K562 (cell line): ENCODE measurements at regions not wholly inside any gene's neighbourhood (a gene's known extent, or its start where the extent isn't known, plus 50 kb on each side); places are given as distances from the start of the nearest gene placed in this dataset.

ENCODE experiments used
- ATAC-seq: fragments of 200-7000 bp; cut with Tn5 transposase; 3 replicates; pipeline ENCODE4 v1.9.1; 2020; ENCODE audit warnings: moderate library complexity
- BruUV-seq: library from RNA; stranded (reverse); fragments of 400-500 nt; replicated peaks from 2 replicates; lab custom pipeline; 2021; lab: Mats Ljungman, UMichigan
- CTCF ChIA-PET: fragments of 300-600 bp; formaldehyde crosslinking; extraction: SDS; loops from one replicate; lab custom pipeline; 2021; ENCODE audit warnings: low intra/inter-chr PET ratio; lab: Yijun Ruan, JAX
- POLR2A ChIA-PET: fragments of 300-600, 350-650 bp; sonication (Branson Sonifier 250); formaldehyde crosslinking; extraction: SDS; loops from one replicate; lab custom pipeline; 2021; ENCODE audit warnings: antibody characterized with exemption, inconsistent platforms; lab: Yijun Ruan, JAX
- DNase-seq, 4 experiments: peaks; one replicate each; pipeline versions ENCODE4 v3.0.0 to v3.0.0-alpha.2; 2011 to 2018; ENCODE audit warnings: low spot score in 3 of 4, mixed read lengths in 3 of 4; ENCODE audit errors: extremely low read depth in 1 of 4
- FAIRE-seq: peaks from 2 replicates; lab custom pipeline; 2011; peaks lifted over from hg19 to GRCh38; lab: Jason Lieb, UNC
- H2AFZ ChIP-seq: 2 replicates; pipeline ENCODE4 v1.6.0; 2011; ENCODE audit warnings: low read depth, low read length, control low read depth, inconsistent platforms
- H3K27ac ChIP-seq: fragments of 200-600 bp; 3 replicates; pipeline ENCODE4 v1.8.0; 2011; ENCODE audit warnings: low read depth, mild to moderate bottlenecking, control low read depth, inconsistent platforms, low read length, moderate library complexity, mixed read lengths; ENCODE audit errors: extremely low read depth
- H3K27me3 ChIP-seq, 2 experiments: fragments of 300-600 bp in 1 of 2; 2 replicates in 1 of 2; 3 replicates in 1 of 2; pipeline versions ENCODE4 v1.6.0 to v1.8.0; 2011; ENCODE audit warnings: inconsistent platforms in 2 of 2, low read length in 2 of 2, mild to moderate bottlenecking in 1 of 2, mixed read lengths in 1 of 2, moderate library complexity in 1 of 2; ENCODE audit not compliant: control insufficient read depth in 2 of 2, insufficient read depth in 2 of 2
- H3K36me3 ChIP-seq: fragments of 300-600 bp; 3 replicates; pipeline ENCODE4 v1.8.0; 2011; ENCODE audit warnings: mild to moderate bottlenecking, low read length, inconsistent platforms; ENCODE audit not compliant: control insufficient read depth, insufficient read depth
- H3K4me1 ChIP-seq, 2 experiments: fragments of 200-600 bp in 1 of 2; replicated peaks in 1 of 2; 2 replicates in 1 of 2; 3 replicates in 1 of 2; pipeline versions ENCODE4 v1.5.1 to v1.8.0; 2011; ENCODE audit warnings: inconsistent platforms in 2 of 2, low read length in 2 of 2, mild to moderate bottlenecking in 1 of 2, mixed read lengths in 1 of 2, moderate library complexity in 1 of 2; ENCODE audit not compliant: control insufficient read depth in 2 of 2, insufficient read depth in 2 of 2
- H3K4me2 ChIP-seq: 2 replicates; pipeline ENCODE4 v1.6.1; 2011; ENCODE audit warnings: low read length, control low read depth, inconsistent platforms, mixed read lengths; ENCODE audit not compliant: insufficient read depth
- H3K4me3 ChIP-seq: fragments of 200-600 bp; sonication (generic), shearing (Covaris generic); 2 replicates; pipeline ENCODE4 v1.5.1; 2016; ENCODE audit warnings: control low read depth, inconsistent platforms
- H3K79me2 ChIP-seq: fragments of 200-600 bp; 3 replicates; pipeline ENCODE4 v1.8.0; 2011; ENCODE audit warnings: low read length, inconsistent platforms; ENCODE audit not compliant: control insufficient read depth, insufficient read depth
- H3K9ac ChIP-seq, 2 experiments: 2 replicates each; pipeline versions ENCODE4 v1.6.0 to v1.6.1; 2011; ENCODE audit warnings: low read depth in 2 of 2, low read length in 2 of 2, control low read depth in 1 of 2, inconsistent platforms in 1 of 2, mild to moderate bottlenecking in 1 of 2, mixed read lengths in 1 of 2; ENCODE audit not compliant: insufficient read depth in 1 of 2
- H3K9me1 ChIP-seq: one replicate; pipeline ENCODE4 v1.6.0; 2011; ENCODE audit warnings: inconsistent platforms, mild to moderate bottlenecking, low read length, moderate library complexity; ENCODE audit not compliant: control insufficient read depth, insufficient read depth
- H3K9me3 ChIP-seq: replicated peaks from 2 replicates; pipeline ENCODE4 v1.5.1; 2011; ENCODE audit warnings: low read depth, low read length, inconsistent platforms; ENCODE audit not compliant: control insufficient read depth, insufficient read depth
- H4K20me1 ChIP-seq: replicated peaks from 2 replicates; pipeline ENCODE4 v1.6.1; 2011; ENCODE audit warnings: low read length, inconsistent platforms, mixed read lengths; ENCODE audit not compliant: control insufficient read depth, insufficient read depth
- HDGF ChIP-seq: fragments of 450-650 bp; IDR thresholded peaks from 2 replicates; pipeline ENCODE4 v1.6.1; 2016
- PCBP1 ChIP-seq: fragments of 200-400 bp; formaldehyde crosslinking; IDR thresholded peaks from 2 replicates; pipeline ENCODE4 v1.6.1; 2018; ENCODE audit warnings: mild to moderate bottlenecking, low read depth, low read length; ENCODE audit not compliant: poor library complexity, severe bottlenecking
- PHB ChIP-seq: fragments of 250-450 bp; sonication (Bioruptor Pico); IDR thresholded peaks from 2 replicates; pipeline ENCODE4 v1.5.0; 2021
- PHF8 ChIP-seq: fragments of 200-600 bp; sonication (generic); IDR thresholded peaks from 2 replicates; pipeline ENCODE4 v1.6.1; 2012; ENCODE audit warnings: mixed run types, mild to moderate bottlenecking, inconsistent platforms, low read length, moderate library complexity, borderline replicate concordance
- RHOXF2B ChIP-seq: fragments of 250-450 bp; sonication (Bioruptor Pico); conservative IDR thresholded peaks from 2 replicates; pipeline ENCODE4 v1.5.1; 2021
- TCF7L2 ChIP-seq: fragments of 150-350 bp; IDR thresholded peaks from 2 replicates; pipeline ENCODE4 v1.6.1; 2016; ENCODE audit warnings: low read depth, mild to moderate bottlenecking, low read length, moderate library complexity
- TCFL5 ChIP-seq: fragments of 250-450 bp; sonication (Bioruptor Pico); conservative IDR thresholded peaks from 2 replicates; pipeline ENCODE4 v1.6.1; 2021; ENCODE audit warnings: mild to moderate bottlenecking, moderate library complexity, matching md5 sums
- ZFP1 ChIP-seq: fragments of 450-650 bp; formaldehyde crosslinking; IDR thresholded peaks from 2 replicates; pipeline ENCODE4 v1.4.0; 2020; ENCODE audit warnings: mild to moderate bottlenecking, mixed read lengths
- ZNF217 ChIP-seq: sonication (generic); formaldehyde crosslinking; IDR thresholded peaks from 2 replicates; pipeline ENCODE4 v1.8.0; 2022; ENCODE audit warnings: mild to moderate bottlenecking, missing genetic modification reagents
- WGBS: fragments of 100-300 bp; shearing (Covaris generic); methylation state at CpG from one replicate; pipeline ENCODE4 v1.1.6; 2016; ENCODE audit warnings: low coverage, mixed read lengths; ENCODE audit not compliant: insufficient coverage; ENCODE audit errors: missing lambda C conversion rate; 5-methylcytosine and 5-hydroxymethylcytosine counted together
- in situ Hi-C: fragments of 300-500 bp; cut with MboI; formaldehyde crosslinking; loops from 4 replicates; pipeline ENCODE4 v1.15.0; 2018; ENCODE audit warnings: inconsistent platforms, mixed read lengths
- intact Hi-C: fragments of 100-400 bp; cut with micrococcal nuclease; formaldehyde crosslinking; loops from 2 replicates; pipeline ENCODE4 v1.14.2; 2022
- TF ChIP-seq, protein P1 (sequence below): sonication (generic); formaldehyde crosslinking; IDR thresholded peaks from 2 replicates; pipeline ENCODE4 v1.8.1; 2023; ENCODE audit warnings: mild to moderate bottlenecking, missing genetic modification reagents
- TF ChIP-seq, protein P2 (sequence below): IDR thresholded peaks from 2 replicates; pipeline ENCODE4 v1.6.1; 2011; ENCODE audit warnings: borderline replicate concordance, low read depth, mild to moderate bottlenecking, moderate library complexity, low read length; ENCODE audit not compliant: insufficient read depth, poor library complexity, severe bottlenecking
- TF ChIP-seq, protein P3 (sequence below): fragments of 450-650 bp; IDR thresholded peaks from 2 replicates; pipeline ENCODE4 v1.6.1; 2018; ENCODE audit not compliant: partially characterized antibody

DNA sequence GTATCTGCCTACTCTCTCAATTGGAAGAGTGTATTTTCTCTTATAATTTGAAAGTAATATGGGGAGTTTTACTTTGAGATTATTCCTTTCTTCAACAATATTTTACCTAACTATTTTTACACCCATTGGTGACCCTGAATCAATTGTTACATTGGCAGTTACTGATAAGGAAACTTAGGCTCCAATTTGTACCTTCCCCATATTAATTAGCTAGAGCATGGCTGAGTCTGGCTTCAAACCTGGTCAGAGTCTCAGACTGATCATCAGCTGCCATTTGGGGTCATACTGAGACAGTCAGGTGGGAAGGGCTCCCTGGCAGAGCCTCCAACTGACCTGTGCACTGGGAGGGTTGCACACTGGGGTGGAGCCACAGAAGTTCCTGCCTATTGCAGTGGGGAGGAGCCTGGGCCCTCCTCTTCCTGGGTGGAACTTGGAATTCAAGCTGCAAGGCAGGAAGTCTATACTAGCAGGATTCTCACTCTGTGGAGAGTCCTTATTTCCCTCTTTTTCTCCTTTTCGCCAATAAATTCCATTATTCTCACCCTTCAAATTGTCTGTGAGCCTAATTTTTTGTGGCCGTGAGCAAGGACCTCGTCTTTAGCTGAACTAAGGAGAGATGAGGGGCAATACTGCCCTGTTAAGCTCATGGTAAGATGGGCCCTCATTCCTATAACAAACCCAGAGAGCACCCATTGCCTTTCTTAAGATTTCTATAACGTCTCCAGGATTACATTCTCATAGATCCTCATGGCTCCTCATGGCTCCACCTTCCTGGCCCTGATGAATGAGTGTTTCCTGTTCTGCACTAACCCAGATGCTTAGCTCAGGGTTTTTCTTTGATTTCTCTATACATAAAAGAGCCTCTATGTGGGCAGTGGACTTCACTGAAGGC lies 285.1 kb downstream of the ADGB start:
- Histone ChIP-seq H3K9me3 (no peaks in the 10 kb centered on the region), H3K4me3 (peak overlapping the region; percentile 31), H4K20me1 (no peaks in the 10 kb centered on the region), H2AFZ (peak overlapping the region; percentile 33), H3K4me2 (peak overlapping the region; percentile 80), H3K36me3 (no peaks in the 10 kb centered on the region), H3K9me1 (no peaks in the 10 kb centered on the region), H3K4me1 (peaks cover 43 to 83% of the 10 kb centered on the region in 2 experiments), H3K27me3 (no peaks in the 10 kb centered on the region), H3K79me2 (peaks cover 26% of the 10 kb centered on the region; the same call in 2 of the 3 replicates), H3K27ac (peak overlapping the region; percentile 89), H3K9ac (peak overlapping the region; percentile 23 to 75; a peak in 3 of 4 replicates)
- ChIA-PET POLR2A (interaction anchor here (0.9 to 1.6 kb wide), 10 partner anchors 9 to 332 kb away, joined by 3 to 12 read pairs (median 4); no protein-coding TSS in a partner anchor), CTCF (no interaction called here)
- 0% methylated on average over 4 of the region's 4 CpGs for WGBS
- DNase-seq (peak; percentile 51 to 96 (median 66)), ATAC-seq (peak; percentile 78), FAIRE-seq (peak; percentile 83)
- in situ Hi-C loops, result loop anchor here (25.0 kb wide), 1 partner anchor 328 kb away; the partner anchor contains the start of gene STXBP5
- BruUV-seq, result TSS peak; percentile 95
- intact Hi-C loops, result loop anchor here (1.0 to 10.0 kb wide), 4 partner anchors 8 to 1149 kb away; partner anchors contain the start of gene EPM2A
- no peak for TF ChIP-seq TCFL5
- no peak for TF ChIP-seq ZNF217 (CRISPR knock-in tag)
- TF ChIP-seq, protein P1, sequence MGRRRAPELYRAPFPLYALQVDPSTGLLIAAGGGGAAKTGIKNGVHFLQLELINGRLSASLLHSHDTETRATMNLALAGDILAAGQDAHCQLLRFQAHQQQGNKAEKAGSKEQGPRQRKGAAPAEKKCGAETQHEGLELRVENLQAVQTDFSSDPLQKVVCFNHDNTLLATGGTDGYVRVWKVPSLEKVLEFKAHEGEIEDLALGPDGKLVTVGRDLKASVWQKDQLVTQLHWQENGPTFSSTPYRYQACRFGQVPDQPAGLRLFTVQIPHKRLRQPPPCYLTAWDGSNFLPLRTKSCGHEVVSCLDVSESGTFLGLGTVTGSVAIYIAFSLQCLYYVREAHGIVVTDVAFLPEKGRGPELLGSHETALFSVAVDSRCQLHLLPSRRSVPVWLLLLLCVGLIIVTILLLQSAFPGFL, result no peak
- TF ChIP-seq RHOXF2B (CRISPR knock-in tag), result peak; percentile 69; the same call in 1 of the 2 replicates
- 0 out of 2 replicates have a peak, but pooled peaks have one; percentile 58 for TF ChIP-seq PHB (CRISPR knock-in tag)
- TF ChIP-seq PHF8, result peak; percentile 58; the same call in 1 of the 2 replicates
- TF ChIP-seq, protein P2, sequence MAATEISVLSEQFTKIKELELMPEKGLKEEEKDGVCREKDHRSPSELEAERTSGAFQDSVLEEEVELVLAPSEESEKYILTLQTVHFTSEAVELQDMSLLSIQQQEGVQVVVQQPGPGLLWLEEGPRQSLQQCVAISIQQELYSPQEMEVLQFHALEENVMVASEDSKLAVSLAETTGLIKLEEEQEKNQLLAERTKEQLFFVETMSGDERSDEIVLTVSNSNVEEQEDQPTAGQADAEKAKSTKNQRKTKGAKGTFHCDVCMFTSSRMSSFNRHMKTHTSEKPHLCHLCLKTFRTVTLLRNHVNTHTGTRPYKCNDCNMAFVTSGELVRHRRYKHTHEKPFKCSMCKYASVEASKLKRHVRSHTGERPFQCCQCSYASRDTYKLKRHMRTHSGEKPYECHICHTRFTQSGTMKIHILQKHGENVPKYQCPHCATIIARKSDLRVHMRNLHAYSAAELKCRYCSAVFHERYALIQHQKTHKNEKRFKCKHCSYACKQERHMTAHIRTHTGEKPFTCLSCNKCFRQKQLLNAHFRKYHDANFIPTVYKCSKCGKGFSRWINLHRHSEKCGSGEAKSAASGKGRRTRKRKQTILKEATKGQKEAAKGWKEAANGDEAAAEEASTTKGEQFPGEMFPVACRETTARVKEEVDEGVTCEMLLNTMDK, result no peak
- TF ChIP-seq ZFP1 (CRISPR knock-in tag), result 0 out of 2 replicates have a peak, but pooled peaks have one; percentile 27
- TF ChIP-seq, protein P3, sequence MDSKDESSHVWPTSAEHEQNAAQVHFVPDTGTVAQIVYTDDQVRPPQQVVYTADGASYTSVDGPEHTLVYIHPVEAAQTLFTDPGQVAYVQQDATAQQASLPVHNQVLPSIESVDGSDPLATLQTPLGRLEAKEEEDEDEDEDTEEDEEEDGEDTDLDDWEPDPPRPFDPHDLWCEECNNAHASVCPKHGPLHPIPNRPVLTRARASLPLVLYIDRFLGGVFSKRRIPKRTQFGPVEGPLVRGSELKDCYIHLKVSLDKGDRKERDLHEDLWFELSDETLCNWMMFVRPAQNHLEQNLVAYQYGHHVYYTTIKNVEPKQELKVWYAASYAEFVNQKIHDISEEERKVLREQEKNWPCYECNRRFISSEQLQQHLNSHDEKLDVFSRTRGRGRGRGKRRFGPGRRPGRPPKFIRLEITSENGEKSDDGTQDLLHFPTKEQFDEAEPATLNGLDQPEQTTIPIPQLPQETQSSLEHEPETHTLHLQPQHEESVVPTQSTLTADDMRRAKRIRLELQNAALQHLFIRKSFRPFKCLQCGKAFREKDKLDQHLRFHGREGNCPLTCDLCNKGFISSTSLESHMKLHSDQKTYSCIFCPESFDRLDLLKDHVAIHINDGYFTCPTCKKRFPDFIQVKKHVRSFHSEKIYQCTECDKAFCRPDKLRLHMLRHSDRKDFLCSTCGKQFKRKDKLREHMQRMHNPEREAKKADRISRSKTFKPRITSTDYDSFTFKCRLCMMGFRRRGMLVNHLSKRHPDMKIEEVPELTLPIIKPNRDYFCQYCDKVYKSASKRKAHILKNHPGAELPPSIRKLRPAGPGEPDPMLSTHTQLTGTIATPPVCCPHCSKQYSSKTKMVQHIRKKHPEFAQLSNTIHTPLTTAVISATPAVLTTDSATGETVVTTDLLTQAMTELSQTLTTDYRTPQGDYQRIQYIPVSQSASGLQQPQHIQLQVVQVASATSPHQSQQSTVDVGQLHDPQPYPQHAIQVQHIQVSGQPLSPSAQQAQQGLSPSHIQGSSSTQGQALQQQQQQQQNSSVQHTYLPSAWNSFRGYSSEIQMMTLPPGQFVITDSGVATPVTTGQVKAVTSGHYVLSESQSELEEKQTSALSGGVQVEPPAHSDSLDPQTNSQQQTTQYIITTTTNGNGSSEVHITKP, result no peak
- TF ChIP-seq HDGF, result peak; percentile 72; the same call in 1 of the 2 replicates
- no peak for TF ChIP-seq TCF7L2
- TF ChIP-seq PCBP1, result no peak
